H9 (cell line): ENCODE measurements at regions not wholly inside any gene's neighbourhood (a gene's known extent, or its start where the extent isn't known, plus 50 kb on each side); places are given as distances from the start of the nearest gene placed in this dataset.

ENCODE experiments used
- DNase-seq: peaks from one replicate; pipeline ENCODE4 v3.0.0-alpha.2; 2017
- H2AFZ ChIP-seq: one replicate; pipeline ENCODE4 v1.6.1; 2013; ENCODE audit warnings: mild to moderate bottlenecking, low read length, control low read depth, moderate library complexity
- H2AK5ac ChIP-seq: 2 replicates; pipeline ENCODE4 v1.6.1; 2013; ENCODE audit warnings: low read length, control low read depth, mixed read lengths; ENCODE audit not compliant: insufficient read length
- H2BK120ac ChIP-seq: one replicate; pipeline ENCODE4 v1.6.1; 2013; ENCODE audit warnings: low read depth, mild to moderate bottlenecking, low read length, control low read depth, inconsistent platforms; ENCODE audit not compliant: poor library complexity, severe bottlenecking
- H2BK12ac ChIP-seq: 2 replicates; pipeline ENCODE4 v1.6.1; 2013; ENCODE audit warnings: low read length, control low read depth, mixed read lengths, low read depth; ENCODE audit not compliant: insufficient read length
- H2BK15ac ChIP-seq: 2 replicates; pipeline ENCODE4 v1.6.1; 2013; ENCODE audit warnings: low read depth, low read length, control low read depth
- H2BK20ac ChIP-seq: one replicate; pipeline ENCODE4 v1.6.1; 2013; ENCODE audit warnings: low read depth, mild to moderate bottlenecking, low read length, control low read depth, inconsistent platforms; ENCODE audit not compliant: poor library complexity, severe bottlenecking
- H2BK5ac ChIP-seq: 2 replicates; pipeline ENCODE4 v1.6.1; 2013; ENCODE audit warnings: low read length, control low read depth, mixed read lengths; ENCODE audit not compliant: insufficient read length
- H3K14ac ChIP-seq: 2 replicates; pipeline ENCODE4 v1.6.1; 2013; ENCODE audit warnings: low read length, control low read depth; ENCODE audit not compliant: insufficient read depth
- H3K18ac ChIP-seq: 2 replicates; pipeline ENCODE4 v1.6.1; 2013; ENCODE audit warnings: low read depth, mild to moderate bottlenecking, mixed read lengths, low read length, control low read depth; ENCODE audit not compliant: insufficient read length
- H3K23ac ChIP-seq: 2 replicates; pipeline ENCODE4 v1.6.1; 2013; ENCODE audit warnings: low read length, control low read depth, mixed read lengths, low read depth; ENCODE audit not compliant: insufficient read length
- H3K23me2 ChIP-seq: 2 replicates; pipeline ENCODE4 v1.6.1; 2013; ENCODE audit warnings: low read depth, mild to moderate bottlenecking, mixed read lengths, low read length, control low read depth; ENCODE audit not compliant: insufficient read length, poor library complexity, severe bottlenecking
- H3K27ac ChIP-seq: 2 replicates; pipeline ENCODE4 v1.5.1; 2013; ENCODE audit warnings: low read length, control low read depth, mixed read lengths, low read depth; ENCODE audit not compliant: insufficient read length
- H3K27me3 ChIP-seq: 2 replicates; pipeline ENCODE4 v1.6.1; 2013; ENCODE audit warnings: low read length, control low read depth, inconsistent platforms; ENCODE audit not compliant: insufficient read depth
- H3K4ac ChIP-seq: 2 replicates; pipeline ENCODE4 v1.6.1; 2013; ENCODE audit warnings: low read depth, mild to moderate bottlenecking, control low read depth, inconsistent platforms, low read length, moderate library complexity
- H3K4me1 ChIP-seq: 2 replicates; pipeline ENCODE4 v1.6.1; 2013; ENCODE audit warnings: low read length, control low read depth, inconsistent platforms; ENCODE audit not compliant: insufficient read depth
- H3K4me2 ChIP-seq: 2 replicates; pipeline ENCODE4 v1.6.1; 2013; ENCODE audit warnings: low read length, control low read depth, mixed read lengths; ENCODE audit not compliant: insufficient read length, insufficient read depth
- H3K56ac ChIP-seq: 2 replicates; pipeline ENCODE4 v1.6.1; 2013; ENCODE audit warnings: low read depth, mild to moderate bottlenecking, mixed read lengths, low read length, control low read depth; ENCODE audit not compliant: insufficient read length
- H3K79me1 ChIP-seq: 2 replicates; pipeline ENCODE4 v1.6.1; 2013; ENCODE audit warnings: low read depth, mild to moderate bottlenecking, moderate library complexity, low read length, control low read depth, inconsistent platforms; ENCODE audit not compliant: insufficient read depth, poor library complexity, severe bottlenecking
- H3K79me2 ChIP-seq: 2 replicates; pipeline ENCODE4 v1.6.1; 2013; ENCODE audit warnings: low read length, control low read depth, inconsistent platforms; ENCODE audit not compliant: insufficient read depth
- H3K9ac ChIP-seq: 2 replicates; pipeline ENCODE4 v1.6.1; 2013; ENCODE audit warnings: low read length, control low read depth, mixed read lengths; ENCODE audit not compliant: insufficient read length; ENCODE audit errors: extremely low read depth
- H3K9me3 ChIP-seq: one replicate; pipeline ENCODE4 v1.6.1; 2013; ENCODE audit warnings: low read depth, low read length, inconsistent platforms; ENCODE audit not compliant: control insufficient read depth
- H3T11ph ChIP-seq: one replicate; pipeline ENCODE4 v1.6.1; 2013; ENCODE audit warnings: mild to moderate bottlenecking, low read length, control low read depth, inconsistent platforms
- H4K20me1 ChIP-seq: one replicate; pipeline ENCODE4 v1.6.1; 2013; ENCODE audit not compliant: control insufficient read depth, insufficient read length, insufficient read depth
- H4K5ac ChIP-seq: 2 replicates; pipeline ENCODE4 v1.6.1; 2013; ENCODE audit warnings: low read depth, mild to moderate bottlenecking, mixed read lengths, low read length, control low read depth; ENCODE audit not compliant: insufficient read length
- H4K8ac ChIP-seq: replicated peaks from 2 replicates; pipeline ENCODE4 v1.6.1; 2013; ENCODE audit warnings: low read length, control low read depth, mixed read lengths, low read depth; ENCODE audit not compliant: insufficient read length
- H4K91ac ChIP-seq: 2 replicates; pipeline ENCODE4 v1.6.1; 2013; ENCODE audit warnings: low read depth, mild to moderate bottlenecking, moderate library complexity, mixed read lengths, low read length, control low read depth; ENCODE audit not compliant: insufficient read length
- H3K27ac Mint-ChIP-seq, 3 experiments: 2 replicates in 2 of 3; 3 replicates in 1 of 3; pipeline ENCODE4 v1.8.0; 2020 to 2021; ENCODE audit warnings: mixed read lengths in 3 of 3, mild to moderate bottlenecking in 1 of 3, moderate library complexity in 1 of 3
- H3K27me3 Mint-ChIP-seq: 2 replicates; pipeline ENCODE4 v1.8.0; 2021; ENCODE audit warnings: low read depth, mild to moderate bottlenecking, moderate library complexity, mixed read lengths
- H3K36me3 Mint-ChIP-seq, 3 experiments: 2 replicates in 2 of 3; 3 replicates in 1 of 3; pipeline ENCODE4 v1.8.0; 2020 to 2021; ENCODE audit warnings: low read depth in 3 of 3, mixed read lengths in 3 of 3; ENCODE audit not compliant: insufficient read depth in 1 of 3
- H3K4me1 Mint-ChIP-seq, 2 experiments: 2 replicates each; pipeline ENCODE4 v1.8.0; 2020; ENCODE audit warnings: mixed read lengths in 2 of 2
- H3K4me3 Mint-ChIP-seq, 2 experiments: 2 replicates in 1 of 2; 3 replicates in 1 of 2; pipeline ENCODE4 v1.8.0; 2020 to 2021; ENCODE audit warnings: mild to moderate bottlenecking in 2 of 2, mixed read lengths in 2 of 2, moderate library complexity in 1 of 2
- H3K9me3 Mint-ChIP-seq, 2 experiments: 2 replicates in 1 of 2; 3 replicates in 1 of 2; pipeline ENCODE4 v1.8.0; 2020; ENCODE audit warnings: mild to moderate bottlenecking in 2 of 2, mixed read lengths in 2 of 2, moderate library complexity in 1 of 2
- WGBS: extraction: QIAGEN DNeasy Blood & Tissue Kit; methylation state at CpG from one replicate; pipeline ENCODE4 v1.1.7; 2013; ENCODE audit warnings: missing lambda C conversion rate, low lambda C conversion rate, mixed read lengths; ENCODE audit not compliant: insufficient read length; ENCODE audit errors: extremely low coverage; 5-methylcytosine and 5-hydroxymethylcytosine counted together
- TF ChIP-seq, protein P1 (sequence below): fragments of 200-600 bp; sonication (generic); conservative IDR thresholded peaks from 3 replicates; pipeline ENCODE4 v1.8.0; 2021; ENCODE audit warnings: antibody characterized with exemption, mild to moderate bottlenecking

DNA sequence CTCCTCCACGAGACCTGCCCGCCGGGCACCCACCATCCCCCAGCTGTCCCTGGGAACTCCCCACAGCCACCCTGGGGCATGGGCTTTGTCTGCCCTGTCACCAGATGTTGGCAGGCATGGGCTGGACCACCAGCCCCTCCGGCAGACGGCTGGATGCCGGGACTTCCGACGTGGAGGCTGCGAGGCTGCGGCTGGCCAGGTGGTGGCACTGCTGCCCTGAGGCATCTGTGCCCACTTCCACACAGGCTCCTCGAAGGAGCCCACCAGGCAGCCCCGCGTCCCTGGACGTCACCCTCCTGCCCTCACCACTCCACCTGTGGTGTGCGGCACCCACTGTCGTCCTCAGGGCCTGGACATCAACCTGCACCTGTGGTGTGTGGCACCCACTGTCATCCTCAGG is 319.9 kb upstream of the SALL3 start:
- H3K27ac Mint-ChIP-seq: no peak overlapping the region
- DNase-seq: peak; percentile 70
- no CpG with 5 or more reads among the region's 16 CpGs for WGBS

More for the DNA sequence above, 319.9 kb upstream of the SALL3 start:
- H2BK5ac ChIP-seq: no peak overlapping the region
- Mint-ChIP-seq H3K36me3 (peaks cover 5 to 15% (median 7%) of the 10 kb centered on the region in 3 experiments), H3K4me3 (no peak overlapping the region), H3K4me1 (no peaks in the 10 kb centered on the region), H3K9me3 (peaks cover 23 to 24% of the 10 kb centered on the region in 2 experiments), H3K27me3 (peaks cover 18% of the 10 kb centered on the region)
- no peaks in the 10 kb centered on the region for H3K23me2 ChIP-seq
- H4K20me1 ChIP-seq: no peaks in the 10 kb centered on the region
- H2AK5ac ChIP-seq: no peak overlapping the region
- no peak overlapping the region for H4K5ac ChIP-seq
- no peak overlapping the region for H2AFZ ChIP-seq
- no peak overlapping the region for H2BK12ac ChIP-seq
- H3K9ac ChIP-seq: no peak overlapping the region
- no peak overlapping the region for H4K8ac ChIP-seq
- H3K4ac ChIP-seq: no peak overlapping the region
- H2BK15ac ChIP-seq: no peak overlapping the region
- no peak overlapping the region for H3K56ac ChIP-seq
- no peaks in the 10 kb centered on the region for H3K27me3 ChIP-seq
- no peak overlapping the region for H3K14ac ChIP-seq
- H3K79me1 ChIP-seq: no peaks in the 10 kb centered on the region
- no peak overlapping the region for H4K91ac ChIP-seq
- no peak overlapping the region for H3K18ac ChIP-seq
- no peaks in the 10 kb centered on the region for H3K79me2 ChIP-seq
- TF ChIP-seq, protein P1, sequence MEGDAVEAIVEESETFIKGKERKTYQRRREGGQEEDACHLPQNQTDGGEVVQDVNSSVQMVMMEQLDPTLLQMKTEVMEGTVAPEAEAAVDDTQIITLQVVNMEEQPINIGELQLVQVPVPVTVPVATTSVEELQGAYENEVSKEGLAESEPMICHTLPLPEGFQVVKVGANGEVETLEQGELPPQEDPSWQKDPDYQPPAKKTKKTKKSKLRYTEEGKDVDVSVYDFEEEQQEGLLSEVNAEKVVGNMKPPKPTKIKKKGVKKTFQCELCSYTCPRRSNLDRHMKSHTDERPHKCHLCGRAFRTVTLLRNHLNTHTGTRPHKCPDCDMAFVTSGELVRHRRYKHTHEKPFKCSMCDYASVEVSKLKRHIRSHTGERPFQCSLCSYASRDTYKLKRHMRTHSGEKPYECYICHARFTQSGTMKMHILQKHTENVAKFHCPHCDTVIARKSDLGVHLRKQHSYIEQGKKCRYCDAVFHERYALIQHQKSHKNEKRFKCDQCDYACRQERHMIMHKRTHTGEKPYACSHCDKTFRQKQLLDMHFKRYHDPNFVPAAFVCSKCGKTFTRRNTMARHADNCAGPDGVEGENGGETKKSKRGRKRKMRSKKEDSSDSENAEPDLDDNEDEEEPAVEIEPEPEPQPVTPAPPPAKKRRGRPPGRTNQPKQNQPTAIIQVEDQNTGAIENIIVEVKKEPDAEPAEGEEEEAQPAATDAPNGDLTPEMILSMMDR: peak; percentile 88
- H3K4me2 ChIP-seq: no peak overlapping the region
- no peak overlapping the region for H3K23ac ChIP-seq
- no peak overlapping the region for H2BK20ac ChIP-seq
- H3K9me3 ChIP-seq: peaks cover 10% of the 10 kb centered on the region
- H3K27ac ChIP-seq: no peak overlapping the region
- no peak overlapping the region for H3T11ph ChIP-seq
- no peak overlapping the region for H2BK120ac ChIP-seq
- no peaks in the 10 kb centered on the region for H3K4me1 ChIP-seq
